ENCODE measurements at regions not wholly inside any gene's neighbourhood (a gene's known extent, or its start where the extent isn't known, plus 50 kb on each side); places are given as distances from the start of the nearest gene placed in this dataset.

DNA sequence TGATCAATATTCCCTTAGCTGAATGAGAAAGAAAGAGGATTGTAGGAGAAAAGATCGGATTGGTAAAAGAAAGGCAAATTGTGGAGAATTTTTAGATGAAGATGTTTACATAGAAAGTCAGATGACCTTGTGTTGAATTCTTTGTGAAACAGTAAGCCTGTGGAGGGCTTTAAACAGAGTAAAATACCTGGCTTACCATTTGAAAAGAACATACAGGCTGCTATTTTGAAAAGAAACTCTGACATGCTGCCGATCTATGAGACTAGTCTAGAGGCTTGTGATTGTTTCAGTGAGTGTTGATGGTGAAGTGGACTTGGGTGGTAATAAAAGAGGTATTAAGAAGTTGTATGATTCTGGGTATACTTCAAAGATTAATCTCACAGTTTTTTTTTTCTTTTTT is 938.9 kb upstream of the PRR20A start:
- Histone ChIP-seq H3K4me3 (ENCODE audit: low read depth in 1 of 3, low read length in 3 of 3) (no peak overlapping the region), H3K9ac (ENCODE audit: low read depth in 1 of 2, low read length in 2 of 2) (no peak overlapping the region), H3K27me3 (ENCODE audit: control insufficient read depth in 4 of 4, insufficient read depth in 4 of 4, low read length in 3 of 4) (no peaks in the 10 kb centered on the region), H3K4me1 (ENCODE audit: control insufficient read depth in 4 of 4, insufficient read depth in 4 of 4, low read length in 3 of 4) (no peaks in the 10 kb centered on the region), H3K27ac (ENCODE audit: low read depth in 1 of 2, low read length in 2 of 2) (no peak overlapping the region), H3K9me3 (ENCODE audit: control insufficient read depth in 4 of 4, low read length in 3 of 4) (no peaks in the 10 kb centered on the region), H3K36me3 (ENCODE audit: control insufficient read depth in 4 of 4, insufficient read depth in 3 of 4, low read depth in 1 of 4, low read length in 3 of 4) (no peaks in the 10 kb centered on the region)
- TF ChIP-seq CTCF (IDR thresholded peaks at IDR 0.05; ENCODE audit: low read depth, low read length, missing input control): no peak
- DNase-seq (ENCODE audit: low spot score): no peak
- 63% methylated on average over 2 of the region's 2 CpGs for WGBS

GRCh38 chr13:56216221-56216620 is 924.5 kb upstream of the PRR20A start:
- Histone ChIP-seq H3K9me3 (ENCODE audit: control insufficient read depth in 4 of 4, low read length in 3 of 4) (no peaks in the 10 kb centered on the region), H3K4me3 (ENCODE audit: low read depth in 1 of 3, low read length in 3 of 3) (no peak overlapping the region), H3K9ac (ENCODE audit: low read depth in 1 of 2, low read length in 2 of 2) (no peak overlapping the region), H3K4me1 (ENCODE audit: control insufficient read depth in 4 of 4, insufficient read depth in 4 of 4, low read length in 3 of 4) (no peaks in the 10 kb centered on the region), H3K27ac (ENCODE audit: low read depth in 1 of 2, low read length in 2 of 2) (no peak overlapping the region), H3K27me3 (ENCODE audit: control insufficient read depth in 4 of 4, insufficient read depth in 4 of 4, low read length in 3 of 4) (no peaks in the 10 kb centered on the region), H3K36me3 (ENCODE audit: control insufficient read depth in 4 of 4, insufficient read depth in 3 of 4, low read depth in 1 of 4, low read length in 3 of 4) (no peaks in the 10 kb centered on the region)
- 79% methylated on average over 1 of the region's 1 CpG for WGBS
- TF ChIP-seq, protein P1, sequence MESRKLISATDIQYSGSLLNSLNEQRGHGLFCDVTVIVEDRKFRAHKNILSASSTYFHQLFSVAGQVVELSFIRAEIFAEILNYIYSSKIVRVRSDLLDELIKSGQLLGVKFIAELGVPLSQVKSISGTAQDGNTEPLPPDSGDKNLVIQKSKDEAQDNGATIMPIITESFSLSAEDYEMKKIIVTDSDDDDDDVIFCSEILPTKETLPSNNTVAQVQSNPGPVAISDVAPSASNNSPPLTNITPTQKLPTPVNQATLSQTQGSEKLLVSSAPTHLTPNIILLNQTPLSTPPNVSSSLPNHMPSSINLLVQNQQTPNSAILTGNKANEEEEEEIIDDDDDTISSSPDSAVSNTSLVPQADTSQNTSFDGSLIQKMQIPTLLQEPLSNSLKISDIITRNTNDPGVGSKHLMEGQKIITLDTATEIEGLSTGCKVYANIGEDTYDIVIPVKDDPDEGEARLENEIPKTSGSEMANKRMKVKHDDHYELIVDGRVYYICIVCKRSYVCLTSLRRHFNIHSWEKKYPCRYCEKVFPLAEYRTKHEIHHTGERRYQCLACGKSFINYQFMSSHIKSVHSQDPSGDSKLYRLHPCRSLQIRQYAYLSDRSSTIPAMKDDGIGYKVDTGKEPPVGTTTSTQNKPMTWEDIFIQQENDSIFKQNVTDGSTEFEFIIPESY (IDR thresholded peaks at IDR 0.05): no peak
- TF ChIP-seq NR2F2 (IDR thresholded peaks at IDR 0.05) (no peak), JUND (IDR thresholded peaks at IDR 0.05) (no peak), RXRA (IDR thresholded peaks at IDR 0.05) (no peak), SP1 (IDR thresholded peaks at IDR 0.05) (no peak), YY1 (IDR thresholded peaks at IDR 0.05) (no peak), FOXA1 (IDR thresholded peaks at IDR 0.05) (no peak), EGR1 (IDR thresholded peaks at IDR 0.05; ENCODE audit: low read depth in 2 of 2) (no peak), ATF3 (IDR thresholded peaks at IDR 0.05) (no peak), CTCF (IDR thresholded peaks at IDR 0.05; ENCODE audit: low read depth, low read length, missing input control) (no peak), HNF4G (IDR thresholded peaks at IDR 0.05) (no peak), TAF1 (conservative IDR thresholded peaks at IDR 0.05) (no peak), HNF4A (conservative IDR thresholded peaks at IDR 0.05) (no peak), RAD21 (IDR thresholded peaks at IDR 0.05) (no peak), GABPA (IDR thresholded peaks at IDR 0.05 in 1 of 2, conservative IDR thresholded peaks at IDR 0.05 in 1 of 2) (no peak), FOXA2 (IDR thresholded peaks at IDR 0.05) (no peak)
- TF ChIP-seq, protein P2, sequence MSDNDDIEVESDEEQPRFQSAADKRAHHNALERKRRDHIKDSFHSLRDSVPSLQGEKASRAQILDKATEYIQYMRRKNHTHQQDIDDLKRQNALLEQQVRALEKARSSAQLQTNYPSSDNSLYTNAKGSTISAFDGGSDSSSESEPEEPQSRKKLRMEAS (IDR thresholded peaks at IDR 0.05): no peak
- TF ChIP-seq, protein P3, sequence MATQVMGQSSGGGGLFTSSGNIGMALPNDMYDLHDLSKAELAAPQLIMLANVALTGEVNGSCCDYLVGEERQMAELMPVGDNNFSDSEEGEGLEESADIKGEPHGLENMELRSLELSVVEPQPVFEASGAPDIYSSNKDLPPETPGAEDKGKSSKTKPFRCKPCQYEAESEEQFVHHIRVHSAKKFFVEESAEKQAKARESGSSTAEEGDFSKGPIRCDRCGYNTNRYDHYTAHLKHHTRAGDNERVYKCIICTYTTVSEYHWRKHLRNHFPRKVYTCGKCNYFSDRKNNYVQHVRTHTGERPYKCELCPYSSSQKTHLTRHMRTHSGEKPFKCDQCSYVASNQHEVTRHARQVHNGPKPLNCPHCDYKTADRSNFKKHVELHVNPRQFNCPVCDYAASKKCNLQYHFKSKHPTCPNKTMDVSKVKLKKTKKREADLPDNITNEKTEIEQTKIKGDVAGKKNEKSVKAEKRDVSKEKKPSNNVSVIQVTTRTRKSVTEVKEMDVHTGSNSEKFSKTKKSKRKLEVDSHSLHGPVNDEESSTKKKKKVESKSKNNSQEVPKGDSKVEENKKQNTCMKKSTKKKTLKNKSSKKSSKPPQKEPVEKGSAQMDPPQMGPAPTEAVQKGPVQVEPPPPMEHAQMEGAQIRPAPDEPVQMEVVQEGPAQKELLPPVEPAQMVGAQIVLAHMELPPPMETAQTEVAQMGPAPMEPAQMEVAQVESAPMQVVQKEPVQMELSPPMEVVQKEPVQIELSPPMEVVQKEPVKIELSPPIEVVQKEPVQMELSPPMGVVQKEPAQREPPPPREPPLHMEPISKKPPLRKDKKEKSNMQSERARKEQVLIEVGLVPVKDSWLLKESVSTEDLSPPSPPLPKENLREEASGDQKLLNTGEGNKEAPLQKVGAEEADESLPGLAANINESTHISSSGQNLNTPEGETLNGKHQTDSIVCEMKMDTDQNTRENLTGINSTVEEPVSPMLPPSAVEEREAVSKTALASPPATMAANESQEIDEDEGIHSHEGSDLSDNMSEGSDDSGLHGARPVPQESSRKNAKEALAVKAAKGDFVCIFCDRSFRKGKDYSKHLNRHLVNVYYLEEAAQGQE (IDR thresholded peaks at IDR 0.05): no peak
- no peak for DNase-seq (ENCODE audit: low spot score)
